Ovary (tissue), 3 donors: ENCODE measurements at regions not wholly inside any gene's neighbourhood (a gene's known extent, or its start where the extent isn't known, plus 50 kb on each side); places are given as distances from the start of the nearest gene placed in this dataset.

Experiments
- CTCF ChIP-seq, 3 donors: fragments of 450-650 bp in 2 of 3; fragments of 200-600 bp in 1 of 3; IDR thresholded peaks; one replicate each; pipeline versions ENCODE4 v1.5.1 to v1.8.0; 2016 to 2022; ENCODE audit warnings: antibody characterized with exemption in 3 of 3, mild to moderate bottlenecking in 1 of 3
- POLR2A ChIP-seq: fragments of 450-650 bp; IDR thresholded peaks from one replicate; pipeline ENCODE4 v1.6.1; 2017; ENCODE audit warnings: antibody characterized with exemption, mild to moderate bottlenecking, moderate library complexity
- donor health status: DM: no; HTN: no; CAD: no.

DNA sequence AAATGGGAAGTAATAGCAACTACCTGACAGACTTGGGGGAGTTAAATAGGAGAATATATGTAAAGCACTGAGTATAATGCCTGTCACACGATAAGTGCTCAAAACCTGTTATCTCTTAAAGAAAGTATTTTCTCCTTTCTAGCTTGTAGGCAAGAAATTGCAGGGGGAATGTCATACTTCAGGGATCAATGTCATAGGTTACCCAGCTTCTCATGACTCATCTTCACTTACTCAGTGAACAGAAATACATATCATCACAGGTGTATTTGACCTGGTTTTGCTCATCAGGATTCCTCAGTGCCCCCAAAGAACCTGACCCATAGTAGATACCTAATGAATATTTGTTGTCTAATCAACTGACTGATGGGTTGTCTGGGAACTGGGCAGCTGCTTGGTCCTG, 285.0 kb upstream of the ATP2B1 start:
- TF ChIP-seq CTCF (IDR thresholded peaks at IDR 0.05) (no peak), POLR2A (no peak)
